Activated T-helper 9 cell treated with anti-CD3 and anti-CD28 coated beads, Interleukin-2, amount 50 U/mL, for 16 hours (primary cell): ENCODE measurements at regions not wholly inside any gene's neighbourhood (a gene's known extent, or its start where the extent isn't known, plus 50 kb on each side); places are given as distances from the start of the nearest gene placed in this dataset.
A peak's percentile ranks its signal among the peaks of the same experiment; 100 is the strongest.
"Not testable (repeated sequence)": the region's sequence is repeated elsewhere in the genome, so short reads cannot be mapped to it uniquely, and the experiment has no call there.

Source experiments
- DNase-seq: peaks from one replicate; pipeline ENCODE4 v3.0.0-alpha.2; 2020; ENCODE audit warnings: low read depth

DNA sequence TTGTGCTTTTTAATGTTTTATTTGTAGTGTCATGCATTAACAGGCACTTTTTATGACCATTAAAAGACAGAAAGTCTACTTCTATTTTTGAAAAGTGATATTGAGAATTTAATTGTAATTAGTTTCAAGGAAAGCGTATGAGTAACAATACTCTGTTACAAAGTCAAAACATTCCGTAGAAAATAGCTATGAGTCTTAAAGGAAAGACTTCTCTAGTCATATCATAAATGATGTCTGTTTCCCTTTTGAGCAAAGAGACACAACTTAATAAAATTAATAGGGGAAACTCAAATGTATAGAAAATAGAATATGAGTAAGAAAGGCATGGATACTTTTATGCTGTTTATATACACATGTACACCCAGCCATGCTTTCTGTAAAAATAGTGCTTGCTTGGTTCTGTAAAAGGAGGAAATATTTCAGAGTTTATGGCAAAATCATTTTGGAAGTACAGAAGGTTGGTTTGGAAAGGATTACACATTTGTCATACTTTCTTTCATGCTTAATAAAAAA lies 107.8 kb upstream of the AHI1 start:
- no peak for DNase-seq

GRCh38 chr6:135606392-135606791 lies 108.9 kb upstream of the AHI1 start:
- DNase-seq, result no peak

DNA sequence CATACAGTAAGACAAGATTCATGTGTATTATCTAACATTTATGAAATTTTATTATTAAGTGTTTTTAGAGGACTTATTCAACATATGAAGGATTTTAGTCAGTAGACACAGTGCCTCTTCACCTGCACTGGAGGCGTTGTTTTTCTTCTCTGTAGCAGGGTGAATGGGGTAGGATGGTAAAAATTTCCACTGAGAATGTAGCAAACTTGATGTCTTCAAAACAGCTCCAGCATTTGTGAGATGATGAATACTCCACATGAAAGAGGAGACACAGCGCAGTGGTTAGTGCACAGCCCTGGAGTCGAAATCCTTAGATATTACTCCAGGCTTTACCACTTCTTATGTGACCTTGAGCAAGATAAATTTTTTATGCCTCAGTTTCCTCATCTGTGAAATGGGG lies 110.5 kb upstream of the AHI1 start:
- no peak for DNase-seq

DNA sequence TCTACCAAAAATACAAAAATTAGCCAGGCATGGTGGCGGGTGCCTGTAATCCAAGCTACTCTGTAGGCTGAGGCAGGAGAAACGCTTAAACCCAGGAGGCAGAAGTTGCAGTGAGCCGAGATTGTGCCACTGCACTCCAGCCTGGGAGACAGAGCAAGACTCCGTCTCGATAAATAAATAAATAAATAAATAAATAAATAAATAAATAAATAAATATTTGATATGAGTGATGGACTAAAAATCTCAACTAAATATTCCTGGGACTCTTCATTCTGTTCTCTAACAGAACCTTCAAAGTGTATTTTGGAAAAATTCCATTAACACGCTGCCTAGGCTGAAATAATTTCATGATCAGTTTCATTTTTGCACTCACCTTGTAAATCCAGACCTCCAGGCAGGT lies 112.7 kb upstream of the AHI1 start:
- DNase-seq, result not testable (repeated sequence)

GRCh38 chr6:135616655-135617054 lies 119.1 kb upstream of the AHI1 start:
- no peak for DNase-seq

- no peak for DNase-seq
These were observed 119.7 kb upstream of the AHI1 start for GRCh38 chr6:135617222-135617621.

DNA sequence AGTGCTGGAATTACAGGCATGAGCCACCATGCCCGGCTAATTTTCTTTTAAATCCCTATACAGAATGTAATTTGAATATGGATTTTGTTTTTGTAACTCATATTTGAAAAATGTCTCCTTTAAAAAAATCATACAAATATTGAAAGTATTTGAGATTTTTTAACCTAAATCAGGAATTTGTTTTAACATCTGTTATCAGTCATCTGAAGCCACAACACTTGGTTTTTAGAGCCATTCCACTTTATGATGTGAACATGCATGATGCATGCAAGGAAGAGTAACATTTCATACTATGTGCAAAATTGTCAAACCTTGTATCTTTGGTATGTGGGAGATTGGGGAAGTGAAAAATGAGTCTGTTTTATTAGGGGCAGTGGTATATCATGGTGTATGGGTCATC lies 124.5 kb upstream of the AHI1 start:
- DNase-seq, result no peak

GRCh38 chr6:135623979-135624378 lies 126.4 kb upstream of the AHI1 start:
- no peak for DNase-seq

- DNase-seq, result no peak
These were observed 127.1 kb upstream of the AHI1 start for GRCh38 chr6:135624402-135625295.

- DNase-seq, result not testable (repeated sequence)
These were observed 128.5 kb upstream of the AHI1 start for GRCh38 chr6:135626001-135626400.

GRCh38 chr6:135627092-135627715 lies 129.7 kb upstream of the AHI1 start:
- DNase-seq, result no peak

DNA sequence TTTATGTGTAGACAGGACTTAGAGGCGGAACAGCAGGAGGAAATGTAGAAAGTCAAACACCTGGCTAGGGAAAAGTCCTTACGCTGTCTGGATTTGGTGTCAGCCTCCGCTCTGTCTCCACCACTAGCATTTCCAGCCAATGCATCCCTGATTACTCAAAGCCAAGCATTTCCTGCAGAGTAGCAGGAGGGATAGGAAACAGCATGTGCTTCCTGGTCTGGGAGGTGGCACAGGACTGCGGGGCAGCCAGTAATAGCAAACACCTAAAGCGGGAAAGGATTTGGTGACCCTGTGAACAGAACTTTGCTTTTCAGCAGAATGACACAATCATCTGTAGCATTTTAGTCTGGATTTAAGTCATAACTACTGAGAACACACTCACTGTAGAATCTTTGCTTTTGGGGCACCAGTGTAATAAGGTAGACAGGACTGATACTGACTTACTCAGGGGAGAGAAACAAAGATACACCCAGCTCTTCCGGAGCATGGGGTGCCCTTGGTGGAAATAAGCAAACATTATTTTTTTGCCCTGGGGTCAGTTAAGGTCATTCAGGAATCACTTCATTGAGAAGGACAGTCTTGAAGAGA lies 133.3 kb upstream of the AHI1 start:
- DNase-seq, result no peak

GRCh38 chr6:135631821-135632220 lies 134.3 kb upstream of the AHI1 start:
- DNase-seq, result no peak

DNA sequence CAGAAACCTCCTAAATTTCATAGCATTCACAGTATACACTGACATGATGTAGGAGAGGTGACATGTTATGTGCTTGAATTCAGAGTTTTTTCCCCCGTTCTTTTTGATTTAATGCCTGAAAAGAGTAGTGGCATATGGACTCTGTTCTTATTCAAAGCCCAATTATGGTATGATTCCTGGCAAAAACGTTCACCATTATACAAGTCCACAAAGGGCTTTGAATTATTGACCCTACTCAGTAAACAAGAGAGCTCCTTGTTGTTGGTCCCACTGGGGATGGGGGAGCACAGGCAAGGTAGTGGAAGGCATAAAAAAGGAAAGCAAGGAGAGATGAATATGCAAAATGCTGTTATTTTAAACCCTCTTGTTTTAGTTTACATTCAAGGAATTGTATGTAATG lies 136.0 kb upstream of the AHI1 start:
- no peak for DNase-seq

DNA sequence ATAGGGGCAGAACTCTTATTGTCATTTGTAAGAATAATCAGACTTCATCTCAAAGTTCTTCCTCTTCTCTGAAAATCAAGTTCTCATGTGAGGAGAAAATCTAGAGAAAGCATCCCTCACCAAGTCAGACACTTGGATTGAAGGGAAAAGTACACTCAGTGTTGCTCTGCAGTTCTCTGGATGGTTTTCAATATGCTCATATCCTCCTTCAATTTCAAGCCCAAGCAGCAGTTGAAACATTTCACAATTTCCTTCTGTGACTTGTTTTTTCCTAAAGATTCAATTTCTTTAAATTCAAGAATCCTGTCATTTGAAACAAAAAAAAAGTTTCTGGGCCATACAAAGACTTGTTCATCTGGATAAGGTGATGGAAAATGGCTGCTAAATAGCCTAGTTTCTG lies 140.2 kb upstream of the AHI1 start:
- no peak for DNase-seq

GRCh38 chr6:135638108-135638507 lies 140.6 kb upstream of the AHI1 start:
- no peak for DNase-seq

DNA sequence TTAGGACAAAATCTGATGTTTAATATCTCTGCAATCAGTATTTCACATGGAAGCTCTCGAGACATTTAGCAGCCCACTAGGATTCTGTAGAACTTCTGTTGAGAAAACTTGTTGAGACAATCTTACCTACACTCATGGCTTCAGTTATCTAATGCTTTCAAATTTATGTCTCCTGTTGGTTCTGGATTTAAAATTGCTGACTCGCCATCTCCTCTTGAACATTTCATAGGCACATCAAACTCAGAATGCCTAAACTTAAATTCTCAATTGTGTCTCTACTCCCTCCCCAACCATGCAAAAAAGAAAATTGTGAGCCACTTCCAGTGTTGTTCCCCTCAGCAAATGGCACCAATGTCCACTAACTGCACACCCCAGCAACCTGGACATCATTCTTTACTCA lies 142.5 kb upstream of the AHI1 start:
- no peak for DNase-seq

DNA sequence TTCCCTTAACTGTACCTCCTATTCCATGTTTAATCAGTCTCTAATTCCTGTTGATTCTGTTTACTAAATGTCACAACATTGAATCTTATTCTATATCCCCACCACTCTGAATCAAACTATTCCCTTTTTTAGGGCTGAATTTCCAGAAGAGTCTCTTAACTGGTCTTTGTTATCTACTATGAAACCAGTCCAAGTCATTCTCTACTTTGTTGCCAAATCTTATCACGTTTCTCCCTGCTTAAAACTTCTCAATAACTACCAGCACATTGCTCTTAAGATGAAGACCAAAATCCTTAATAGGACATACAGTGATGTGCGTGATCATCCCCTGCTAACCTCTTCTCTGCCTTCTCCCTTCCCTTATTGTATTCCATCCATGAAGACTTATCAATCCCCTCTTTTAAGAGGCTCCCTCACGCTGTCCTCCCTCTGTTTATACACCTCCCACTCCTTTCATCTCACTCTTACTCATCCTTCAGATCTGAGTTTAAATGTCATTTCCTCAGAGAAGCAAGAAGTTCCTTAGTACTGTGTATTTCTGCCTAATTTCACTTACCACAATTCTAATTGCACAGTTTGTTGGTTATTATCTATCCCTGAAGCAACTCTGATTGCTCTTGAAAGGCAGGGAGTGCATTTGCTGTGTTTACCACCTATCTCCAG lies 143.0 kb upstream of the AHI1 start:
- DNase-seq, result no peak

DNA sequence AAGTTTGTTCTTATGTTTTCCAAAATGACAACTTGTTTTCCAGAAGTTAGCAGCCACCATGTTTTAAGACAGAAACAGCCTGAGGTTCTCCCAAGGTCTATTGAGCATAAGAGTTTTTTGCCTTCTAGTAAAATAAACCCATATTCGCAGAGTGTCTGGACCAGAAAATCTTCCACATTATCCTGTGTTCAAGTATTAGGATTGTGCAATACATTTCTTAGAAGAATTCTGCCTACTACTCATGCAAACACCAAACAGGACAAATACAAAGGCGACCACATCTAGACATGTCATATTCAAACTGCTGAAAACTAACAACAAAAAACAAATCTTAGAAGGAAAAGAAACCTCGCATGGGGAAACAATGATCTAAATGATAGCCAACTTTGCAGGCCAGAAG lies 145.4 kb upstream of the AHI1 start:
- no peak for DNase-seq

- DNase-seq, result no peak
These were observed 146.9 kb upstream of the AHI1 start for GRCh38 chr6:135644394-135644793.

DNA sequence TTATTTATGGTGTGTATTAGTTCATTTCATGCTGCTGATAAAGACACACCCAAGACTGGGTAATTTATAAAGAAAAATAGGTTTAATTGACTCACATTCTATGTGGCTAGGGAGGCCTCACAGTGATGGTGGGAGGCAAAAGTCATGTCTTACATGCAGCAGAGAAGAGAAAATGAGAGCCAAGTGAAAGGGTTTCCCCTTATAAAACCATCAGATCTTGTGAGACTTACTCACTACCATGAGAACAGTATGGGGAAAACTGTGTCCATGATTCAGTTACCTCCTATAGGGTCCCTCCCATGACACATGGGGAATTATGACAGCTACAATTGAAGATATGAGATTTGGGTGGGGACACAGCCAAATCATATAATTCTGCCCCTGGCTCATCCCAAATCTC lies 150.0 kb upstream of the AHI1 start:
- DNase-seq, result peak; percentile 4

- no peak for DNase-seq
These were observed 154.6 kb upstream of the AHI1 start for GRCh38 chr6:135651964-135652755.
